Neural progenitor cell (in vitro differentiated cells): ENCODE measurements at regions not wholly inside any gene's neighbourhood (a gene's known extent, or its start where the extent isn't known, plus 50 kb on each side); places are given as distances from the start of the nearest gene placed in this dataset.

Experiments
- DNase-seq: peaks from one replicate; pipeline ENCODE4 v3.0.0-alpha.2; 2016; ENCODE audit warnings: low spot score
- H2AFZ ChIP-seq: fragments of 200-600 bp; sonication (generic); replicated peaks from 2 replicates; pipeline ENCODE4 v1.6.1; 2016; ENCODE audit warnings: antibody characterized with exemption
- H3F3A ChIP-seq: fragments of 200-600 bp; sonication (generic); 2 replicates; pipeline ENCODE4 v1.6.1; 2016; ENCODE audit warnings: antibody characterized with exemption, low read depth
- H3K27ac ChIP-seq: fragments of 200-600 bp; sonication (generic); 2 replicates; pipeline ENCODE4 v1.5.1; 2016; ENCODE audit warnings: mild to moderate bottlenecking
- H3K27me3 ChIP-seq: fragments of 200-600 bp; sonication (generic); 2 replicates; pipeline ENCODE4 v1.6.1; 2016; ENCODE audit warnings: mild to moderate bottlenecking, moderate library complexity
- H3K36me3 ChIP-seq: fragments of 200-600 bp; sonication (generic); 2 replicates; pipeline ENCODE4 v1.5.1; 2016
- H3K4me1 ChIP-seq: fragments of 200-600 bp; sonication (generic); 2 replicates; pipeline ENCODE4 v1.6.1; 2016; ENCODE audit warnings: mixed run types
- H3K4me2 ChIP-seq: fragments of 200-600 bp; sonication (generic); 2 replicates; pipeline ENCODE4 v1.6.1; 2016
- H3K4me3 ChIP-seq: fragments of 200-600 bp; sonication (generic); 2 replicates; pipeline ENCODE4 v1.5.1; 2016
- H3K79me2 ChIP-seq: fragments of 200-600 bp; sonication (generic); 2 replicates; pipeline ENCODE4 v1.6.1; 2016; ENCODE audit warnings: low read depth
- H3K9ac ChIP-seq: fragments of 200-600 bp; sonication (generic); 2 replicates; pipeline ENCODE4 v1.6.1; 2016
- H3K9me3 ChIP-seq: fragments of 200-600 bp; sonication (generic); 2 replicates; pipeline ENCODE4 v1.5.1; 2016; ENCODE audit warnings: low read depth
- H4K20me1 ChIP-seq: fragments of 200-600 bp; sonication (generic); 2 replicates; pipeline ENCODE4 v1.6.1; 2016; ENCODE audit warnings: low read depth
- H3K27ac Mint-ChIP-seq: 3 replicates; pipeline ENCODE4 v1.8.0; 2021; ENCODE audit warnings: mixed read lengths
- H3K27me3 Mint-ChIP-seq: 2 replicates; pipeline ENCODE4 v1.8.0; 2022; ENCODE audit warnings: low read depth, mild to moderate bottlenecking, inconsistent platforms, moderate library complexity, mixed read lengths; ENCODE audit not compliant: insufficient read depth
- H3K36me3 Mint-ChIP-seq: 3 replicates; pipeline ENCODE4 v1.8.0; 2021; ENCODE audit warnings: mixed read lengths
- H3K4me1 Mint-ChIP-seq: 3 replicates; pipeline ENCODE4 v1.8.0; 2021; ENCODE audit warnings: mixed read lengths
- H3K4me3 Mint-ChIP-seq: 3 replicates; pipeline ENCODE4 v1.8.0; 2021; ENCODE audit warnings: mild to moderate bottlenecking, moderate library complexity, mixed read lengths
- H3K9me3 Mint-ChIP-seq: 3 replicates; pipeline ENCODE4 v1.8.0; 2020; ENCODE audit warnings: mixed read lengths
- CTCF ChIP-seq: fragments of 200-600 bp; sonication (generic); IDR thresholded peaks from 2 replicates; pipeline ENCODE4 v1.5.1; 2017; ENCODE audit warnings: antibody characterized with exemption, mild to moderate bottlenecking
- EZH2 ChIP-seq: fragments of 200-600 bp; sonication (generic); IDR thresholded peaks from 2 replicates; pipeline ENCODE4 v1.6.1; 2017; ENCODE audit warnings: antibody characterized with exemption, mild to moderate bottlenecking, moderate library complexity
- EZH2phosphoT487 ChIP-seq: fragments of 200-600 bp; sonication (generic); IDR thresholded peaks from 2 replicates; pipeline ENCODE4 v1.6.1; 2017; ENCODE audit warnings: antibody characterized with exemption

- Histone ChIP-seq H3K9ac (no peak overlapping the region), H3K36me3 (no peaks in the 10 kb centered on the region), H3K27ac (no peak overlapping the region), H3K27me3 (no peaks in the 10 kb centered on the region), H3K4me3 (no peak overlapping the region), H3K4me1 (no peaks in the 10 kb centered on the region), H3F3A (no peaks in the 10 kb centered on the region), H3K9me3 (no peaks in the 10 kb centered on the region), H2AFZ (no peak overlapping the region), H3K4me2 (no peak overlapping the region), H4K20me1 (no peaks in the 10 kb centered on the region), H3K79me2 (no peaks in the 10 kb centered on the region)
- H3K27me3 Mint-ChIP-seq, result no peaks in the 10 kb centered on the region
- no peaks in the 10 kb centered on the region for H3K36me3 Mint-ChIP-seq
- H3K4me3 Mint-ChIP-seq, result no peak overlapping the region
- no peak for TF ChIP-seq CTCF
- TF ChIP-seq EZH2, result no peak
- DNase-seq, result no peak
- H3K9me3 Mint-ChIP-seq, result no peaks in the 10 kb centered on the region
- H3K27ac Mint-ChIP-seq, result no peak overlapping the region
- H3K4me1 Mint-ChIP-seq, result no peaks in the 10 kb centered on the region
These were observed 105.5 kb upstream of the CDH12 start for GRCh38 chr5:22958462-22959262.

- no peaks in the 10 kb centered on the region for H3K36me3 ChIP-seq
- Mint-ChIP-seq H3K27me3 (no peaks in the 10 kb centered on the region), H3K27ac (no peak overlapping the region), H3K4me3 (no peak overlapping the region), H3K36me3 (no peaks in the 10 kb centered on the region), H3K9me3 (no peaks in the 10 kb centered on the region), H3K4me1 (no peaks in the 10 kb centered on the region)
- no peak overlapping the region for H3K4me2 ChIP-seq
- no peaks in the 10 kb centered on the region for H3K27me3 ChIP-seq
- H2AFZ ChIP-seq, result no peak overlapping the region
- no peaks in the 10 kb centered on the region for H3K9me3 ChIP-seq
- no peak for DNase-seq
- no peaks in the 10 kb centered on the region for H4K20me1 ChIP-seq
- no peak for TF ChIP-seq EZH2phosphoT487
- H3K4me1 ChIP-seq, result no peaks in the 10 kb centered on the region
- H3K9ac ChIP-seq, result no peak overlapping the region
- H3K4me3 ChIP-seq, result no peak overlapping the region
- no peaks in the 10 kb centered on the region for H3F3A ChIP-seq
- no peak overlapping the region for H3K27ac ChIP-seq
- no peaks in the 10 kb centered on the region for H3K79me2 ChIP-seq
These were observed 94.8 kb upstream of the CDH12 start for GRCh38 chr5:22947921-22948320.

- Mint-ChIP-seq H3K36me3 (no peaks in the 10 kb centered on the region), H3K4me3 (no peak overlapping the region), H3K27me3 (no peaks in the 10 kb centered on the region), H3K27ac (no peak overlapping the region), H3K9me3 (no peaks in the 10 kb centered on the region), H3K4me1 (no peaks in the 10 kb centered on the region)
- no peaks in the 10 kb centered on the region for H3K27me3 ChIP-seq
- no peak for TF ChIP-seq EZH2
- no peak for TF ChIP-seq EZH2phosphoT487
- no peak for TF ChIP-seq CTCF
- DNase-seq, result no peak
- no peak overlapping the region for H3K9ac ChIP-seq
- no peaks in the 10 kb centered on the region for H4K20me1 ChIP-seq
- H2AFZ ChIP-seq, result no peak overlapping the region
- H3K79me2 ChIP-seq, result no peaks in the 10 kb centered on the region
- H3K4me3 ChIP-seq, result no peak overlapping the region
- no peak overlapping the region for H3K27ac ChIP-seq
- no peak overlapping the region for H3K4me2 ChIP-seq
- no peaks in the 10 kb centered on the region for H3K4me1 ChIP-seq
- H3K36me3 ChIP-seq, result no peaks in the 10 kb centered on the region
- no peaks in the 10 kb centered on the region for H3K9me3 ChIP-seq
- H3F3A ChIP-seq, result no peaks in the 10 kb centered on the region
These were observed 85.2 kb upstream of the CDH12 start for GRCh38 chr5:22938362-22938761.

GRCh38 chr5:22928821-22929482 lies 75.8 kb upstream of the CDH12 start:
- Mint-ChIP-seq H3K4me3 (peak overlapping the region; percentile 64), H3K27ac (peak overlapping the region; percentile 99), H3K36me3 (no peaks in the 10 kb centered on the region), H3K4me1 (peaks cover 11% of the 10 kb centered on the region), H3K9me3 (peaks cover 18% of the 10 kb centered on the region), H3K27me3 (peaks cover 4% of the 10 kb centered on the region)
- TF ChIP-seq CTCF, result no peak
- peak; percentile 37 for TF ChIP-seq EZH2phosphoT487
- TF ChIP-seq EZH2, result no peak
- no peaks in the 10 kb centered on the region for H3K9me3 ChIP-seq
- peaks cover 10% of the 10 kb centered on the region for H3F3A ChIP-seq
- no peak overlapping the region for H3K4me3 ChIP-seq
- peak overlapping the region; percentile 92 for H3K27ac ChIP-seq
- no peaks in the 10 kb centered on the region for H3K79me2 ChIP-seq
- no peaks in the 10 kb centered on the region for H3K27me3 ChIP-seq
- H4K20me1 ChIP-seq, result no peaks in the 10 kb centered on the region
- H3K36me3 ChIP-seq, result no peaks in the 10 kb centered on the region
- DNase-seq, result peak; percentile 58
- H3K9ac ChIP-seq, result no peak overlapping the region
- H3K4me2 ChIP-seq, result peak overlapping the region; percentile 17
- H3K4me1 ChIP-seq, result peaks cover 7% of the 10 kb centered on the region
- H2AFZ ChIP-seq, result peak overlapping the region; percentile 61
